Stimulated activated CD4-positive, alpha-beta T cell treated with anti-CD3 and anti-CD28 coated beads, Interleukin-15, amount 100 ng/mL, for 24 hours (primary cell): ENCODE measurements at regions not wholly inside any gene's neighbourhood (a gene's known extent, or its start where the extent isn't known, plus 50 kb on each side); places are given as distances from the start of the nearest gene placed in this dataset.

Experiments
- DNase-seq: peaks from one replicate; pipeline ENCODE4 v3.0.0-alpha.2; 2020

DNA sequence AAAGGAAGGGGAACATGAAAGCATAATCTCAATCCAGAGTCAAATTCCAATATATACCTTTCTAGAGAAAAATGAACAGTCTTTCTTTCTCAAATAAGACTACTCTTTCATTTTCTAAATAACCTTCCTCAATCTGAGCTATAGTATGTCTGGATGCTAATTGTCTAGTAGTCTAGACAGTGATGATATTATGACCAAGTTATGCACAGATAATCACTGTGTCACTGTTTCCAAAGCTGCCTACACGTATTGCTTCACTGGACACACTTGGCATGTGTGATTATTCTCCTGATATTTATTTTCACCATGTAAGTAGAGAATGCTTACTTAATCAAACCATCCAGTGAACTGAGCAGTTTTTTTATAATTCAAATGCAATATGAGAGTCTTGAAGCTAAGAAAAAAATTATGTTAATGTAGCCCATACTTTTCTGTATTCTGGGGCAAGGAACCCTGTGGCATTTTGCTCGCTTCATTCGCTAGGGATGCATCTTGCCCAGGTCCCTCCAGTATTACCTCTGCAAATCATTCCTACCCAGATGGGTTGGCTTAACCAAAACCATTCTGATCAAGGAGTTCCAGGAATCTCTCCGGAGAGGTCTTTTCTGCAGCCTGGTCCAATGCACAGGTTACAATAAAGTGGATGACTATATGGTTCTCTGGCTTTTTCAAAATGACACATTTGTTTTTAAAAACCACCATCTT, 303.1 kb upstream of the RUNX1 start:
- no peak for DNase-seq

DNA sequence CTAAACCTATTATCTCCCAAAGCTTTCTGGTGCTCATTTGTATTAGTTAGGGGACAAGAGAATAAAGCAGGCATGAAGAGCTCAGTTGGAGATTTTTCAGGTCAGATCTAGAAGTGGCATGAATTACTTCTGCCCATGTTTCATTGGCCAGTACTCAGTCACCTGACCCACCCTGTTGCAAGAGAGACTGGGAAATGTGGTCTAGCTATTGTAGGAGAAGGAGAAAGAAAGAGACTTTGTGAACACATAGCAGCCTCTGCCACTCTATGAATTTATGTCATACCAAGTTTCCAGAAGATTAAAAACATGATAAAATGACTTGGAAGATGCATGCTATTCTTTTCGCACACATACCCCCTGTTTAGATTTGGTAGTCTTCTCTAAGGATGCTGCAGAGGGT, 302.3 kb upstream of the RUNX1 start:
- no peak for DNase-seq

DNA sequence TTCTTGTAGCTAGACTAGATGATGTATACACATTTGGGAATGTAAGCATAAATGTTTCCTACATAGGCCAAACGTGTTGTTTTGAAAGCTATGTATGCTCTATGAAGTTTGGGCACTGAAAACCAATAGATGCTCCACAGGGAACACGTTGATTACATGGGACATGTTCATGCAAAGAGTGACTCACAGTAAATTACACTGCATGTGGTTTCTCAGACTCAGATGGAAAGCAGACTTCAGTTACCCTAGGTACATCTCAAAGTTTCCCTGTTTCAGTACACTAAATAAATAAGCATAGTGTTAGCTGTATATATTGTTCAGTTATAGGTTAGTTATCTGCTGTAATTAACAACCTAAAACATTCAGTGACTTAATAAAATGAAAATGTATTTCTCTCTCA, 301.9 kb upstream of the RUNX1 start:
- DNase-seq = no peak

DNA sequence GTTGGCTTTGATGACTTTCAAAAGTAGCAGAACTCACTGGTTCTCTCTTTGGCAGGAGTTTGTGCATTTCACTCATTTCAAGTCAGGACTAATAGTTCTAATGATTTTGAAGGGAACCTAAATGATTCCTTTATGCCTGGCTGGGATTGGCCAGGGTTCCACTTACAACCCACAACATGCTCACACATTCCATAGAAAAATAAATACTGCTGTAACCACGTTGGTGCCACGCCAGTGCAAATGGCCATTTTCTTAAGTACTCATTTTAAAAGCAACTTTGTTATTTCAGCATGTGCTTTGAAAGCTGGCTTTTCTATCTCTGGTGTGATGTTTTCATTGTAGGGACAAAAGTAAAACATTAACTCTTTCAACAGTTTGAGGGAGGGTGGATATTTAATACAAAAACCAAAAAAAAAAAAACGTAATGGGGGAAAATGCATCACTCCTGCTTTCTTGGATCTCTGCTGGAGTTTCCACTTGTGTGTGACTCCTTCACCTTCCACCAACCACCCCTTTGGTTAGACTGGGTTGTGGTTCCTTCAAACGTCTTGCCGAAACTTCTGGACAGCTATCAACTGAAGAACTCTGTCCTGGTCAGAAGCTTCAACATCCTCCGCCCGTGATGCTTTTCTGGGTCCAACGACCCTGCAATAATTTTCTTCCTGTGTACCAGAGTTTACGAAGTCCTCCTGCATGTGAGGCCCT, 300.4 kb upstream of the RUNX1 start:
- DNase-seq = no peak

DNA sequence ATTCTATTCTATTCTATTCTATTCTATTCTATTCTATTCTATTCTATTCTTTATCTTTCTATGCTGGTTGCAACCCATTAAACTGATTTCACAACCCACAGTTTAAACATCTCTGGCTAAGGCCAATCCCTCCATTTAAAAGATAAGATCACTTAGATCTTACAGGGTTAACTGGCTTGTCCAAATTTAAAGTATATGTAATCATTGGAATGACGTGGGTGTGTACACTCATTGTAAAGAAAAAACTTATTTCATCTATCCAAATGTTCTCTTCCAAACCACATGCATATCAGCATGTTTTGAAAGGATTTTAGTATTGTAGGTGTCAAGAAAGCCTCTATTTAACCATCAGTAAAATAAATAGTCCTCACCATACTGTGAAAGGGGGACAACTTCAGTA, 299.6 kb upstream of the RUNX1 start:
- DNase-seq = no peak

DNA sequence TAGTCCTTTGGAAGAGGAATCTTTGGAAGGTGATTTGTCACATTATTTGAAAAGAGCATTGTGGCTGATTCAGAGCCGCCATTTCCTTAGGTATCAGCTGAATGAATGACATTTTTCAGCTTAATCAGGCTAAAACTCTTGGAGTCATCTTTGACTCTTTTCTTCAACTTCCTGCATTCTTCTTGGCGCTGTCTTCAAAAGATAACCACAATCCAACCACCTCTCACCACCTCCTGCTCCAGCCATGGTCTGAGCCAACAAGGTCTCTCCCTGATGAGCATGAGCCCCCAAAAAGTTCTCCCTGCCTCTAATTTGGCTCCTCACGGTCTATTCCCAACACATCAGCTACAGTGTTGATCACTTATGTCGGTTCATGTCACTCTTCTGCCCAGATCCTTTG, 297.6 kb upstream of the RUNX1 start:
- DNase-seq = no peak

DNA sequence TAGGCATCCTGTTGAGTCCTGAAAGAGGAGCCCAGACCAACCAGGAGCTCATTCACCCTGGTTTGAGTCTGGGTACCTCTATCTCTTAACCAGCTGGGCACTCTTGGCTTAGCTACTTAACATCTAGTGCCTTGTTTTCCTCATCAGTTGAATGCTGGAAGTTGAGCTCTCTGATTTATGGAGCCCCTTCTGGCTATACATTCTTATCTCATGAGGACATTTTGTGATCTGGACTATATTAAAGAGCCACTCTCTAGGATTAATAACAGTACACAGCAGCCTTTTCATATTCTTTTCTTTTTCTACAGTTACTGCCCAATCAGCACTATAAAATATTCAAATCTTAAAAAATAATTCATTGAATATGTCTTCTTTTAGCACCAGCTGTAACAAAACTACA, 296.9 kb upstream of the RUNX1 start:
- DNase-seq = no peak

DNA sequence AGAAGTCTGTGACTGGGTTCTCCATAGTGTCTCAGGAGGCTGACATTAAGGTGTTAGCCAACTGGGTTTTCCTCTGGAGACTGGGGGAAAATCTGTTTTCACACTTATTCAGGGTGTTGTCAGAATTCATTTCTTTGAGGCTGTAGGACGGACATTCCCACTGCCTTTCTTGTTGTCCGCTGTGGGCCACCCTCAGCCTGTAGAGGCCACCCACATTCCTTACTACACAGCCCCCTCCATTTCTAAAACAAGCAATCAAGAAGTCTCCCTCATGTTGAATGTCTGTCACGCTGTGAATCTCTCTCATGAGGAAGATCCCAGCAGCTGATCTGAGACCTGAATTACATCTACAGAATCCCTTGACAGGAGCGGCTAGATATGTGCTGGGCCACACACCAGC, 295.5 kb upstream of the RUNX1 start:
- DNase-seq = no peak

DNA sequence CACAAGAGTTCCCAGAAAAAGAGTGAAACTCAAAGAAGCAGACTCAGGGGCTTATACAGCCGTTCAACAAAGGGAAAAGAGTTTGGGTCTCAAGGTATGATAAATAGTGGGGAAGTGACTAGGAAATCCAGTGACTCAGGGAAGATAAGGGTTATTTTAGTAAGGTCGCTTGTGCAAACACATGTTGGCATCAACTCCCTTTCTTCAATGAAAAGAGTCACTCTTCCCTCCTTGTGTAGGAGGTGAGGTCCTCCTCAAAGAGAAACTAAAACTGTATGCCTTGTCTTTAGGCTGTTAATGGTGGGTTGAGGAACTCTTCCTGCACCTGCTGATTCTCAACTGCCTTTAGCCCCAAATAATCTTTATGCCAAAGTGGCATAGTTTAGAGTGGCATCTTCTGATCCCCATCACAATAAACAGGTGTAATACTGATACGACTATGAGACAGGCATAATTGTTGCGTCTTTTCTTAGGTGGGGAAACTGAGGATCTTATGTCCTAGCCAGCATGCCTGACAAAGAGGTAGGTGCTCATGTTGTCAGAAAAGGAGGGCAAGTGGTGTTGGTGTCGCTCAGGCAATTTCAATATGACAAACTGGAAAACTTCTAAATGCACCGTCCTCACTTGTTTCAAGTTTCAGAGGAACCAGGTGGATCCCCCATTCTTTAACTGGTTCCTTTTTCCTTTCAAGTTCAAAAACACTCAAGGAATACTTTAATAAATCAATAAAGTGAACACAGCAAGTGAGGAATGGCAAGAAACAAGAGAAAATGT, 294.1 kb upstream of the RUNX1 start:
- peak; percentile 26 for DNase-seq

DNA sequence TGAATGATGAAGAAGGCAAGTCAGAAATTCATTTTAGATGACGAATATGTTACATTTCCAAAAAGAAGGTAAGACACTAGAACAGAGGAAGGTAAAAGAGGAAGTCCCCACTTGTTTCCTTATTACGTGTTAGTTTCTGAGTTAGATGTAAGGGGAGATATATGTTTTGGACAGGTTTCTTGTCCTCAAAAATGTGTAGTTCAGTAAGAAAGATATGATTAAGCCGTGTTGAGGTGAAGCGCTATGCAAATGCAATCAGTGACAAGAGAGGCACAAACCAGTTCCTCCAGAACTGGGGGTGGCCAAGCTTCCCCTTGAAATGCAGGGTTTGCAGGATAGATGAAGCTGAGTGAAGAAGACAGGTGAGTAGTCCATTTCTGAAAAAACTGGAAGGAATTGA, 293.3 kb upstream of the RUNX1 start:
- peak; percentile 52 for DNase-seq

DNA sequence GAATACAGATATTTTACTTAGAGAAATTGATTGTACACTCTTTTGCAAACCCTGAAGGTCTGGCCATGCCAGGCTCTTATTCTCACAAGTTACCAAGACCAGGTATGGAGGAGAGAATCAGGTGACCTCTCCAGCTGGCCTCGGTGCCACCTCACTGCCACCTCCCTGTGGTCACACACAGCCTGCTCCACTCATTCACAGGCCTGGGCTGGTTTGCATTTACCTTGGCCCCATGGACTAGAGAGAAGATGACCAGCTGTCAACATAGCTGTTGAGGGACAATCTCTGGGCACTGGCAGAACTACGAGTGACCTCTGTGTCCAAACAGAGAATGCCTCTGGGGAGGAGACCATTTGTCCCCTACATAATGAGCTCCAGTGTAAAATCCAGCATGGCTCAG, 291.2 kb upstream of the RUNX1 start:
- DNase-seq = no peak

DNA sequence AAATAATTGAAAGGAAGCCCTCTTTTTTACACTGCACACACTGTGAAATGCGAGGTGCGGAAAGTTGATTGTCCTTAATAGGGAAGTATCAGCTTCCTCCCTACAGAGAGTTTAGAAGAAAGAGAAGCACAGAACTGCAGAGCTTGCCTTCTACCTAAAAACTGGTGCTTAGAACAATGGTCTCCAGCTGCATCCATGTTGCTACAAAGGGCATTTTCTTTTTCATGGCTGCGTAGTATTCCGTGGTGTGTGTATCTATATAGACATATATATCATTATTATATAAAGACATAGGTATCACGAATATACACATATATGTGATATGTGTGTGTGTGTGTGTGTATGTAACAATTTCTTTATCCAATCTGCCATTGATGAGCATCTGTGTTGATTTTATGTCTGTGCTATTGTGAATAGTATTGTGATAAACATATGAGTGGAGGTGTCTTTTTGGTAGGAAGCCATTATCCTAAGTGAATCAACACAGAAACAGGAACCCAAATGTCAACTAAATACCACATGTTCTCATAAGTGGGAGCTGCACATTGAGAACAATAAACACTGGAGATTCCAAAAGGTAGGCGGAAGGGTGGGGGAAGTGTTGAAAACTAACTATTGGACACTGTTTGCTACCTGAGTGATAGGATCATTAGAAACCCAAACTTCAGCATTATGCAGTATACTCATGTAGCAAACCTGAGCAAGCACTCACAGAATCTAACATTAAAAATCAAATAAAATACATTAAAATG, 290.0 kb upstream of the RUNX1 start:
- no peak for DNase-seq

DNA sequence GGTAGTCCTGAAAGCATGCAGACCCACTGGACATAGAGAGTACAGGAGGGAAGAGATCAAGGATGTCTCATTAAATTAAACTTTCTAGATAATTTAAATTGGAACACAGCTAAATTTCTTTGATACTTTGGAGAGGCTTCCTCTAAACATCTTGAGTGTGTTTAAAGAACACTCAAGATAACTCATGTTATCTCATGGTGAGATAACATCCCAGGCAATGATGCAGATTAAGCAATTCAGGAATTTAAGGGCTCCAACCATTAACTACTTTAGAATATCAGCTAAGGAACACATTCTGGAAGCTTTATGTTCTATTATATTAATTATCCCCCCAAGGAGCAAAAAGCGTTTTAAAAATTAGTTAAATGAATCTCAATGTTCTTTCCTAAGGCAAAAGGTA, 289.2 kb upstream of the RUNX1 start:
- DNase-seq = no peak

DNA sequence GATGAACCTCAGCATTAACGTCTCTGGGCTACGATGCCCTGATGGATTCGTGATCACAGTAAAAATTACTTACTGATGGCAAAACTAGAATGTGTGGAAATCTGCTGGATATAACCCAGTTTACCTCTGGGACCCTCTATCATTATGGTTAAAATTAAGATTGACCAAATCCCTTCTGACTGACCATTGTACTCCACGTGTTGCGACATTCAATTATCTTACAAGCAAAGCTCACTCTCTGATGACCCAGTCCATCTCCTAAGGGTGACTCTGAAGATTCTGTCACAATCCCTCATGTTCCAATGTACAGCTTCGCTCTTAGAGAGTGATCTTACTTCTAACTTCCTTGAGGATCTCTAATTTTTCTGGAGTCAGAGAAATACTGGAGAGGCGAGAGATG, 288.5 kb upstream of the RUNX1 start:
- no peak for DNase-seq

DNA sequence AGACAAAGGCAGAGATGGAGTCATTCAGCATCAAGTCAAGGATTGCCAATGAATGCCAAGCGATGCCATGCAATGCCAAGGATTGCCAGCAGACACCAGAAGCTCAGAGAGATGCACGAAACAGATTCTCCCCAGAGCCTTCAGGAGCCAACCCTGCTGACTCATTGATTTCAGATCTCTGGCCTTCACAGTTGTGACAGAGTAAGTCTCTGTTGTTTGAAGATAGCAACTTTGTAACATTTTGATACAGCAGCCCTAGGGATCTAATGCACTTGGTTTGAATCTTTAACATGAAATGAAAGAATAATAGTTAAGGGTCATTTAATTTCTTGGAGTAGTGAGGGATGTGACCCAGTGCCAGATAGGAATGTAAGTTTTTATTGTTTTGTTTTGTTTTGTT, 287.4 kb upstream of the RUNX1 start:
- DNase-seq = peak; percentile 27

DNA sequence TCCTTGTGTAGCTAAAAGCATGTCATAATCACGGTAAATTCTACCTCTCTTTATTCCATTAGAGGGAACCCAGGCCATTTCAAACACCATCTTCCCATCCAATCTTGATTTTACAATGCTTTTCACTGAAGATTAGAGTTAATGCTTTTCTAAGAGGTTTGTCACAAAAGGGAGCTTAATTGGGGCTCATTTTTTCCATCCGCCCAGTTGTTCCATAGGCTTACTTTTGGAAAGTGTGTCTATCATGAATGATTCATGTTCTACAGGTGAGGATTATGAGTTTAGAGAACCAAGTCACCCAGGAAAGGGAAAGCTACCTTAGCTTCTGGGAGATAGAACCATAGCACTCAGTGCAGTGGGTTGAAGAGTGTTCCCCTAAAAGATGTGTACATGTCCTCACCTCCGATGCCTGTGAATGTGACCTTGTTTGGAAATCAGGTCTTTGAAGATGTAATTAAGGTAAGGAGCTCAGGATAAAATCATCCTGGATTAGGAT, 286.9 kb upstream of the RUNX1 start:
- DNase-seq = peak; percentile 62

DNA sequence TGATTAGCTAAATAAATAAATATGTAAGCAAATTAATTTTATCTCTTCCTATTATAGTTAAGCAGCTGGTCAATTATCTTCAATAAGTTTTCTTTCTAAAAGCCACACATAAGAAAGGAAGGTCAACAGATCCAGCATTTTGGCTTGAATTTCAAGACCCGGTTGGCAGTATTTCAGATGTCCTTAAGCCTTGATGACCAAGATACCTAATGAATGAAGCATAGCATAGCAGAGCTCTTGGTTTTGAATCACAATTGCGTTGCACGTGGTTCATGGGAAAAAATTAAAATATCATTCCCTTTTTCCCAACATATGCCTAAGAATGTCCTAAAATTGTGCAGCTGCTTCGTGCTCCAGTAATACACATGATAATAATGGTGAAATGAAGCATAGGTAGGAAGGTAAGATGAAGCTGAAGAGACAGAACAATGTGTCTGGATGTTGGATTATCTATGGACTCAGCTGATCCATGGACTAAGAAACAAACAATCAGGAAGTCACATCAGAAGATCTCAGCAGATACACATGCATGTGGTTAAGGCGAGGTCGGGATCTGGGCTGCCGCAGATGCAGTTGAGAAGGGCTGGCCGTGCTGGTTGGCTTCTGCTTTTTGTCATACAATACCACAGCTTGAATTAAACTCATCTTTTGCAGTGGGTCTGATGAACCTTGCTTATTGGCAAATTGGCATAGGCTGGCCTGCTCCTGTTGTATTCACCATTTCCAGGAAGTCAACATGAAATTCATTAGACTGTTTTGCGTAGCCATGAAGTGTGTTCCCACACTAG, 284.9 kb upstream of the RUNX1 start:
- no peak for DNase-seq

DNA sequence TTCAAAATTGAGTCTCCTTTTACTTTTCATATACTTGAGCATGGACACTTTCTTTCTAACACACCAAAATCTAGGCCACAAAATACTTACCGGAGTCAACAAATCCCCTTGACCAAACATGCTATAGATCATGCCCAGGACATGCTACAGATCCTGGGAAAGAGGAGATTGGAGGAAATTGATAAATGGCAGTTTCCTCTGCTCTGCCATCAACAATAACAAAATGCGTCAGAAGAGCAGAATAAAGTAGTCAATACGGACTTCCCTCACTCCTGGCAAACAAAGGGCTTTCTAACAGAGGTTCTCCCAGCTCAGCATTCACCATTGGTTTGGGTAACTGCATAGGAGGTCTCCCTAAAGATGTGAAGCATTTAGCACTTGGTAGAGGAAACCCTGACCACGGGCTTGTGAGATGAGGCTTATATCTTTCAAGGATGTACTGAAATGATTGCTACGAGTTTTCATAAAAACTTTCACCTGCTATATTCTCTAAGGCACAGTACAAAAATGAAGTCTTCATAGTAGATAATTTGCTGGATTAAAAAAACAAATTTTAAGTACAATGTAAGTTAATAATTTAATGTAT, 283.8 kb upstream of the RUNX1 start:
- no peak for DNase-seq

DNA sequence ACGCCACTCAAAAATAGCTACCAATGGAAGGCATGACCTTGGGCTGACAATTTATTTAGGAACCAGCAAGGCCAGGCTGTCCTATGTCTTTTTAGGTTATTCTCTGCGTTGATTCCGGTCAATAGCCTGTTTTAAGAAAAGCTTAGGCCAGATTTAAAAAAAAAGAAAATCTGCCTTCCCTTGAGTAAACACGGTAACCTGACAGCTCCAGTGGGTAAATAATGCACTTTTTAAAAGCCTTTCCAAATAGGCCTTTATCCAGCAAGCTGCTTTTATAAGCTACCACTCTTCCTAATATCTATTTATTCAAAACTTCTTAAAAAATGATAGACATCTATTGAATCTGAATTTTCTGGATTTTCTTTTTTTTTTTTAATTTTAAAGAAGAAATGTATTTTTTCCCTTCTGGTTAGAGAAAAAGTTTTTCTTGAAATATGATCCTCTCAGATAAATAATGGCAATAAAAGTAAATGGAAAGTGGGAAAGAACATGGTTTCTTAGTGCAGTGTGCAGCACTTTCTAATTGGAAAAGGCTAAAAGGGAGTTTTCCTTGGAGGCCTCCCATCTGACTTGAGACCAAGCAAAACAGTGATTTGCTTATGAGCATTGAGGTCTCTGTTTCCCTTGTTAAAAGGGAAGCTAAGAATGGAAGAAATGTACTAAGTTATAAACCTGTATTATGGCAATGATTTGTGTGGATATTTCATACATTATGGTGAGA, 281.0 kb upstream of the RUNX1 start:
- DNase-seq = no peak

DNA sequence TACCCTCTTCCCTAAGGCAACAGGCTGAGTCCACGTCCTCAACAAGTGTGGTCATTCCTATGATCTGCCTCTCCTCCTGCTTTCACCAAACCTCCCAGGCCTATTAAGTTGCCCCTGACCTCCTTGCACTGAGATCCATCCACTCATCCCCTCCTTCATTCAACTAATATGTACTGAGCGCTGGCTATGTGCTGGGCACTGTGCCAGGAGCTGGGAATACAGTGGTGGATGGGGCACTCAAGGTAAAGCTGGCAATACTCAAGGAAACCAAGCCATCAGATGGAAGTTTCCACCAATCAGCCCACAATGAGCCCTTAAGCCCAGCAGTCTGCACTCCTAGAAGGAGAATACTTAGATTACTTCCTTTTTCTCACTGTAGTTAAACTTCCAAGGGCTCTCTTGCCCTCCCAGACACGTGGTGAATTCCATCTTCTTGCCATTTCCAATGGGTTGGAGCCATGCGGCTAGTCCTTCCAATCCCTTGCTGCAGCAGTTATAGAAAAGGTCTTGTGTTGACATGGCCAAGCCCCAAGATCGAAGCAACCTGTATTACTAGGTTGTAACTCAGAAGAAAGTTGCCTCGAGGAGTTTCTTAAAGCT, 279.9 kb upstream of the RUNX1 start:
- DNase-seq = no peak

DNA sequence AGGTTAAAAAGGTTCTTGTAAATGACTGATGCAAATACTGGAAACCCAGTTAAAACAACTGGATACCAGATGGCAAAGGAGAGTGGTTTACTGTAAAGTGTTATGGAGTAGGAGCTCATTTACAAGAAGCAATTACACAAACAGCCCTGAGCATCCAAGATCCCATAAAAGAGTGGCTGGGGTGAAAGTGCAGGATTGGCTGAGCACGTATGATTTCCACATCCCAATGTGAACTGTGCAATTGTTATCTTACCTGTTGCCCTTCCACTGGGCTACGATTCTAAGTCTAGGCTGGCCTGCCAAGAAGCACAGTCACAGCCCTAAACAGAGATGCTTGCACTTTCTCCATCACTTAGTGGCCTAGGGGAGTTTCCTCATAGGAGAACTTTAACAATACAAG, 277.6 kb upstream of the RUNX1 start:
- DNase-seq = no peak
